SK-N-SH (cell line): ENCODE measurements at regions not wholly inside any gene's neighbourhood (a gene's known extent, or its start where the extent isn't known, plus 50 kb on each side); places are given as distances from the start of the nearest gene placed in this dataset.

ENCODE experiments used
- CHD2 ChIP-seq: fragments of 150-350 bp; IDR thresholded peaks from 2 replicates; pipeline ENCODE4 v1.6.1; 2018; ENCODE audit warnings: low read length; ENCODE audit not compliant: partially characterized antibody
- EP300 ChIP-seq, 2 experiments: IDR thresholded peaks; 2 replicates each; pipeline versions ENCODE4 v1.4.0 to v1.6.1; 2012; ENCODE audit warnings: borderline replicate concordance in 1 of 2, low read depth in 1 of 2, low read length in 1 of 2
- GABPA ChIP-seq: IDR thresholded peaks from 2 replicates; pipeline ENCODE4 v1.4.0; 2012; ENCODE audit warnings: low read depth, mild to moderate bottlenecking
- TF ChIP-seq, protein P1 (sequence below): fragments of 200-600 bp; sonication (generic); IDR thresholded peaks from 2 replicates; pipeline ENCODE4 v1.6.1; 2017; ENCODE audit warnings: antibody characterized with exemption, mild to moderate bottlenecking, moderate library complexity
- TF ChIP-seq, protein P2 (sequence below): IDR thresholded peaks from 2 replicates; pipeline ENCODE4 v1.4.0; 2012; ENCODE audit warnings: low read depth, borderline replicate concordance

DNA sequence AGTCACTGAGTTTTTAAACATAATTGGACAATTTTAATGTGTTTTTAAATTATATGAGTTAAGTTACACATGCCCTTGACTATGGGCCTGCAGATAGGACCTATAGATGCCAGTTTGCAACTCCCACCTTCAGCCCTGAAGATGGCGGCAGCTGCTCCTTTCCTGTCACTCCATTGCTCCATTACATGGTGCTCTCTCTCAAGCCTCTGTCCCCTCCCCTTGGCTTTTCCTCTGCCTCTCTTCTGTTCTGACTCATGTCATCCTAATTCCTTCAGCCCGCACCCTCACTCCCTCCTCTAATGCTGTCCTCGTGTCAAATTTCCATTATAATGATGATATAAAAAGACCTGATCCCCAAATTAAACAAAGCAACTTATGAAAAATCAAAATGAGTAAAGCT, 133.7 kb upstream of the HNRNPA3 start:
- TF ChIP-seq GABPA, result no peak
- TF ChIP-seq, protein P1, sequence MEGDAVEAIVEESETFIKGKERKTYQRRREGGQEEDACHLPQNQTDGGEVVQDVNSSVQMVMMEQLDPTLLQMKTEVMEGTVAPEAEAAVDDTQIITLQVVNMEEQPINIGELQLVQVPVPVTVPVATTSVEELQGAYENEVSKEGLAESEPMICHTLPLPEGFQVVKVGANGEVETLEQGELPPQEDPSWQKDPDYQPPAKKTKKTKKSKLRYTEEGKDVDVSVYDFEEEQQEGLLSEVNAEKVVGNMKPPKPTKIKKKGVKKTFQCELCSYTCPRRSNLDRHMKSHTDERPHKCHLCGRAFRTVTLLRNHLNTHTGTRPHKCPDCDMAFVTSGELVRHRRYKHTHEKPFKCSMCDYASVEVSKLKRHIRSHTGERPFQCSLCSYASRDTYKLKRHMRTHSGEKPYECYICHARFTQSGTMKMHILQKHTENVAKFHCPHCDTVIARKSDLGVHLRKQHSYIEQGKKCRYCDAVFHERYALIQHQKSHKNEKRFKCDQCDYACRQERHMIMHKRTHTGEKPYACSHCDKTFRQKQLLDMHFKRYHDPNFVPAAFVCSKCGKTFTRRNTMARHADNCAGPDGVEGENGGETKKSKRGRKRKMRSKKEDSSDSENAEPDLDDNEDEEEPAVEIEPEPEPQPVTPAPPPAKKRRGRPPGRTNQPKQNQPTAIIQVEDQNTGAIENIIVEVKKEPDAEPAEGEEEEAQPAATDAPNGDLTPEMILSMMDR, result no peak
- TF ChIP-seq EP300 (IDR thresholded peaks at IDR 0.05; ENCODE audit: borderline replicate concordance in 1 of 2, low read depth in 1 of 2, low read length in 1 of 2), result no peak
- TF ChIP-seq, protein P2, sequence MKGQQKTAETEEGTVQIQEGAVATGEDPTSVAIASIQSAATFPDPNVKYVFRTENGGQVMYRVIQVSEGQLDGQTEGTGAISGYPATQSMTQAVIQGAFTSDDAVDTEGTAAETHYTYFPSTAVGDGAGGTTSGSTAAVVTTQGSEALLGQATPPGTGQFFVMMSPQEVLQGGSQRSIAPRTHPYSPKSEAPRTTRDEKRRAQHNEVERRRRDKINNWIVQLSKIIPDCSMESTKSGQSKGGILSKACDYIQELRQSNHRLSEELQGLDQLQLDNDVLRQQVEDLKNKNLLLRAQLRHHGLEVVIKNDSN, result no peak
- TF ChIP-seq CHD2, result no peak
